ENCODE measurements at regions not wholly inside any gene's neighbourhood (a gene's known extent, or its start where the extent isn't known, plus 50 kb on each side); places are given as distances from the start of the nearest gene placed in this dataset.

GRCh38 chr6:14831070-14831469 lies 414.8 kb upstream of the JARID2 start:
- no peak for TF ChIP-seq POLR2A (IDR thresholded peaks at IDR 0.05)
- TF ChIP-seq, protein P1, sequence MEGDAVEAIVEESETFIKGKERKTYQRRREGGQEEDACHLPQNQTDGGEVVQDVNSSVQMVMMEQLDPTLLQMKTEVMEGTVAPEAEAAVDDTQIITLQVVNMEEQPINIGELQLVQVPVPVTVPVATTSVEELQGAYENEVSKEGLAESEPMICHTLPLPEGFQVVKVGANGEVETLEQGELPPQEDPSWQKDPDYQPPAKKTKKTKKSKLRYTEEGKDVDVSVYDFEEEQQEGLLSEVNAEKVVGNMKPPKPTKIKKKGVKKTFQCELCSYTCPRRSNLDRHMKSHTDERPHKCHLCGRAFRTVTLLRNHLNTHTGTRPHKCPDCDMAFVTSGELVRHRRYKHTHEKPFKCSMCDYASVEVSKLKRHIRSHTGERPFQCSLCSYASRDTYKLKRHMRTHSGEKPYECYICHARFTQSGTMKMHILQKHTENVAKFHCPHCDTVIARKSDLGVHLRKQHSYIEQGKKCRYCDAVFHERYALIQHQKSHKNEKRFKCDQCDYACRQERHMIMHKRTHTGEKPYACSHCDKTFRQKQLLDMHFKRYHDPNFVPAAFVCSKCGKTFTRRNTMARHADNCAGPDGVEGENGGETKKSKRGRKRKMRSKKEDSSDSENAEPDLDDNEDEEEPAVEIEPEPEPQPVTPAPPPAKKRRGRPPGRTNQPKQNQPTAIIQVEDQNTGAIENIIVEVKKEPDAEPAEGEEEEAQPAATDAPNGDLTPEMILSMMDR (IDR thresholded peaks at IDR 0.05 in 4 of 5, conservative IDR thresholded peaks at IDR 0.05 in 1 of 5), result no peak
